Tibial nerve (tissue), 3 donors: ENCODE measurements at regions not wholly inside any gene's neighbourhood (a gene's known extent, or its start where the extent isn't known, plus 50 kb on each side); places are given as distances from the start of the nearest gene placed in this dataset.

Experiments
- POLR2A ChIP-seq, 2 donors: fragments of 450-650 bp; IDR thresholded peaks; one replicate each; pipeline ENCODE4 v1.6.1; 2017; ENCODE audit warnings: antibody characterized with exemption in 2 of 2, mild to moderate bottlenecking in 2 of 2, moderate library complexity in 2 of 2
- TF ChIP-seq, protein P1 (sequence below), 5 experiments: fragments of 200-600 bp in 3 of 5; fragments of 450-650 bp in 2 of 5; sonication (generic) in 3 of 5; IDR thresholded peaks; one replicate each; pipeline ENCODE4 v1.5.1; 2016 to 2019; ENCODE audit warnings: antibody characterized with exemption in 5 of 5, mild to moderate bottlenecking in 3 of 5, moderate library complexity in 2 of 5

DNA sequence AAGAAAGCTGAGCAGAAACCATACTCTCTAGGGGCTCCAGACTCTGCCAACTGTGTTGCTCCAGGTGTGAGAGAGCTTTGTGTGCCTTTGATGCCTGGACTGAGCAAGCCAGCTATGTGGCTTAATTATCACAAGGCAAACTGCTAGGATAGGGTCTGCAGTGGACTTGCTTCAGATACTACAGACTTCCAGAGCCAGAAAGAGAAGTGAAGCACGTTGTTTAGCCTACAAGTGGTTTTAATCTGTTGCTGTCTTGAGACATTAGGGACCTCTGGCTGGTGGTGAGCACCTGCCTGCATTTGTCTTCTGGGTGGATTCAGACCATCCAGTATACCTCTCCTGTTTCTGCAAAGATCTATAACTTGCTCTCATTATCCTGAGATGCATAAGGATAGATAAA lies 353.4 kb upstream of the PLXNA2 start:
- TF ChIP-seq, protein P1, sequence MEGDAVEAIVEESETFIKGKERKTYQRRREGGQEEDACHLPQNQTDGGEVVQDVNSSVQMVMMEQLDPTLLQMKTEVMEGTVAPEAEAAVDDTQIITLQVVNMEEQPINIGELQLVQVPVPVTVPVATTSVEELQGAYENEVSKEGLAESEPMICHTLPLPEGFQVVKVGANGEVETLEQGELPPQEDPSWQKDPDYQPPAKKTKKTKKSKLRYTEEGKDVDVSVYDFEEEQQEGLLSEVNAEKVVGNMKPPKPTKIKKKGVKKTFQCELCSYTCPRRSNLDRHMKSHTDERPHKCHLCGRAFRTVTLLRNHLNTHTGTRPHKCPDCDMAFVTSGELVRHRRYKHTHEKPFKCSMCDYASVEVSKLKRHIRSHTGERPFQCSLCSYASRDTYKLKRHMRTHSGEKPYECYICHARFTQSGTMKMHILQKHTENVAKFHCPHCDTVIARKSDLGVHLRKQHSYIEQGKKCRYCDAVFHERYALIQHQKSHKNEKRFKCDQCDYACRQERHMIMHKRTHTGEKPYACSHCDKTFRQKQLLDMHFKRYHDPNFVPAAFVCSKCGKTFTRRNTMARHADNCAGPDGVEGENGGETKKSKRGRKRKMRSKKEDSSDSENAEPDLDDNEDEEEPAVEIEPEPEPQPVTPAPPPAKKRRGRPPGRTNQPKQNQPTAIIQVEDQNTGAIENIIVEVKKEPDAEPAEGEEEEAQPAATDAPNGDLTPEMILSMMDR (IDR thresholded peaks at IDR 0.05), result no peak
- no peak for TF ChIP-seq POLR2A (IDR thresholded peaks at IDR 0.05)
